Putamen (tissue), 1 donor: ENCODE measurements at regions not wholly inside any gene's neighbourhood (a gene's known extent, or its start where the extent isn't known, plus 50 kb on each side); places are given as distances from the start of the nearest gene placed in this dataset.
"Not testable (repeated sequence)": the region's sequence is repeated elsewhere in the genome, so short reads cannot be mapped to it uniquely, and the experiment has no call there.

Experiments used
- DNase-seq: peaks from one replicate; pipeline ENCODE4 v3.0.0-alpha.2; 2016; ENCODE audit warnings: low spot score

GRCh38 chrY:8151561-8151960 lies 1185.7 kb upstream of the TSPY4 start:
- no peak for DNase-seq

GRCh38 chrY:8128578-8128977 lies 1208.7 kb upstream of the TSPY4 start:
- no peak for DNase-seq

- no peak for DNase-seq
Observed at GRCh38 chrY:8125907-8126571, 1211.2 kb upstream of the TSPY4 start.

DNA sequence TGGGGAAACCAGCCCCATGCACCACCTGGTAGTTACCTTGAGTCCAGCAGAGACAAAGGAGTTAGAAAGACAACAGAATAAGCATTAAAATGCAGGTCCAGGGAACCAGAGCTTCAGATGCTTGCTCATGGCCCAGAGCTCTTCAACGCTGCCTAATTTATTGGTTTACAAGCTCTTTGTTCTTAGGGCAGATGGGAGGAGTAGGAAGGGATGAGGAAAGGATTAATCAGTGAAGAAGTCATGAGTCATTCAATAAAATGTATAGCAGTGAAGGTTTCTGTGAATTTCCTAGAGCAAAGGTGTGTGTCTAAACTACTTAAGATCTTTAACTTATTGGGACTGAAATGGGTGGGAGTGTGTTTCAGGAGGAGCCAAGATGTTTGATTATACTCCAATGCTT lies 1210.3 kb upstream of the AMELY start:
- no peak for DNase-seq

DNA sequence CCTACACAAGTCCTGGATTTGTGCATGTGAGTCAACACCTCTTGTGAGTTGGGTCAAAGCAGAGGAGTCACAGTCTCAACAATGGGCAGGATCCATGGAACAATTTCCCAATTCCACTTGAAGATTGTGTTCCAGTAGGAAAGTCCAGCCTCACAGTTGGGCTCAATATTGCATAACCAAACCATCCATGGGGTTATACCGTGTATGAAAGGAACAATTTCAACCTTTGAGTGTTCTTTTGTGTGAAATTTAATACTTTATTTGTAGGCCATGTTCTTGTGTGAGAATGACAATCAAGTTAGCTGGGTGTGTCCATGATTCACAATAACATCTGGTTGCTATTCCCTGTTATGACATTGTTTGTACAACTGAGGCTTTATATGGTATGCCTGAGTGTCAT lies 1182.9 kb upstream of the AMELY start:
- DNase-seq = no peak

DNA sequence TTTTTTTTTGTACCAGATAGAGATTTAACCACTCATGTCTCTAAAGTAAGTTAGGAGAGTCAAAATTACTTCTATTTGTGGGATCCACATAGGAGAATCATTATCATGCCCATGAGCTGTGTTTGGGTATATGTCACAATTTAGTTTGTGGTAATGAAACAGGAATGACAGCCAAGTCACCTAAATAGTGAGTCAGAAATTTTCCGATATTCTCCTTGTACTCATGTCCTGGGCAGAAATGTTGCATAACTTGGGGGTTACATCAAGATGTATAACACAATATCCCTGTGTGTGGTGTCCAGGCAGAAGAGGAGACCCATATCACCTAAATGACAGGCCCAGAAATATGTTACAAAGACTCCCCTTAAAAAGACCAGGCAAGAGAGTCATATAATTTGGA lies 1181.4 kb upstream of the AMELY start:
- DNase-seq = no peak

DNA sequence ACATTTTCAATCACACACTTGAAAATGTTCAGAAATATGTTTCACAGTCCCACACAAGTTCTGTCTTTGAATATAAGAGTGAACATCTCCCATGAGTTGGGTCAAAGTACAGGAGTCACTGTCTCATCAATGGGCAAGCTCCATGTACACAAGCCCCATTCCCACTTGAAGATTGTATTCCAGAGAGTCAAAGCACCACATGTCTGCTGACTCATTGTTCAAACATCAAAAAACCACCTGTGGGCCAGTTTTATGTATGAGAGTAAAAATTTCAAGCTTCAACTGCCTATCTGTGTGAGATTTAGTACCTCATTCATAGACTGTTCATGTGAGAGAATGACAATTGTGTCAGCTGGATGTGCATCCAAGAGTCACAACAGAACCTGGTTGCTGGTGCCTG lies 1174.4 kb upstream of the AMELY start:
- DNase-seq = no peak

GRCh38 chrY:8084192-8084591 lies 1172.6 kb upstream of the AMELY start:
- no peak for DNase-seq

GRCh38 chrY:8081151-8081550 lies 1169.6 kb upstream of the AMELY start:
- DNase-seq = no peak

GRCh38 chrY:8065220-8065619 lies 1153.7 kb upstream of the AMELY start:
- no peak for DNase-seq

GRCh38 chrY:8064500-8064899 lies 1152.9 kb upstream of the AMELY start:
- no peak for DNase-seq

- DNase-seq = no peak
Observed at GRCh38 chrY:8063973-8064372, 1152.4 kb upstream of the AMELY start.

- DNase-seq = no peak
Observed at GRCh38 chrY:8058613-8059012, 1147.1 kb upstream of the AMELY start.

DNA sequence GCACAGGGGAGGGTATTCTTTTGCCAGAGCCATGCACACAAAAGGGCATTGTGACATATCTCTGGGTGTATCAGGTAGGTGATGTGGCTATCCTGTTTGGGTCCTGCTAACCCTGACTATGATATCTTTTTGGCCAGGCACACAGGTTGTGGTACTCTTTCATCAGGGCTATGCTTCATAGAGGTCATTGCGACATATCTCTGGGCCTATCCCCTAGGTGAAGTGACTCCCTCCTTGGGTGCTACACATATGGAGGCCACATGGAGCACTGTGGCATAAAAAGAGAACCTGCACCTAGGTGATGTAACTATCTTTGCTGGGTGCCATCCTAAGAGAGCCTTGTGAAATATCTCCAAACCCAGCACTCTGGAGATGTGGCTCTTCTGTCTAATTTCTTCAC lies 1139.8 kb upstream of the AMELY start:
- no peak for DNase-seq

- no peak for DNase-seq
Observed at GRCh38 chrY:8041238-8041637, 1129.7 kb upstream of the AMELY start.

DNA sequence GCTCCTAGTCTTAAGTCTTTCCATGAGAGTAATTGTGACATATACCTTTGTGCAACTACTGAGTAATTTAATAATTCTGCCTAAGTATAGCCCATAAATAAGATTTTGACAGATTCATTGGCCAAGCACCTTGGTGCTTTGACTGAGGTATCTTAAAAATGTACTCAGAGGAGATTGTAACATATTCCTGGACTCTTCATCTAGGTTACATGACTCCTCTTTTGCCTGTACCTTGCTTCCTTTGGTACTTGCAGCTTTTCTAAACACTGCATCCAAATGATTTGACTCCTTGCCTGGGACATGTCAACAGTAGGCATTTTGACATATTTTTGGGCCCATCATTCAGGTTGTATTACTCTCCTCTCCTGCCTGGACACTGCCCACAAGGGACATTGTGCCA lies 1125.0 kb upstream of the AMELY start:
- DNase-seq = no peak

GRCh38 chrY:8035653-8036052 lies 1124.1 kb upstream of the AMELY start:
- no peak for DNase-seq

DNA sequence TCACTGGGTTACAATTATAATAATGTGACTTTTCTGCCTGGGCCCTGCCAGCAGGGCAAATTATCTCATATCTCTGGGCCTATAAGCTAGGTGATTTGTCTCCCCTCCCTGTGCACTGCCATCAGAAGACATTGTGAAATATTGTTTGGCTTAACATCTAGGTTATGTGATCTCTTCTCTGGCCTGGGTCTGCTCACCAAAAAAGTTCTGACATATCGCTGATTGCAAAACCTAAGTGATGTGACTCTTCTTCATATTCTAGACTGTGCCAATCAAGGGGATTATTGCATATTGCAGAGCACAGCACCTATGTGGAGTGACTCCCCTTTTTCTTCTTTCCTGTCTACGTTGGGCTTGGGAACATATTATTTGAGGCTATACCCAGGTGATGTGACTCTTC lies 1123.1 kb upstream of the AMELY start:
- no peak for DNase-seq

DNA sequence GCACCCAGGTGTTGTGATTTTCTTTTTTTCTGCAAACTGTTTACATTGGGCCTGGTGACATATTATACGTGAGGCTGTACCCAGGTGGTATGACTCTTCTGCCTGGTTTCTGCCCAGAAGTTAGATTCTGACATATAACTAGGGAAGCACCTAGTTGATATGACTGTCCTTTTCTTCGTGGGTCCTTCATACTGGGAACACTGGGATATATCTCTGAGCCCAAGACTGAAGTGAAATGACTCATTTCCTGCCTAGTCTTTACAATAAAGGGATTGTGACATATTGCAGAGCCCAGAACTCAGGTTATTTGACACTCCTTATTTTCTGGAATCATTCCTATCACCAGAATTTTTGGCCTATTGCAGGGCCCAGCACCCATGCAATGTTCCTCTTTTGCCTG lies 1121.6 kb upstream of the AMELY start:
- DNase-seq = no peak

GRCh38 chrY:8020540-8020939 lies 1109.0 kb upstream of the AMELY start:
- no peak for DNase-seq

GRCh38 chrY:8011515-8011914 lies 1100.0 kb upstream of the AMELY start:
- no peak for DNase-seq

DNA sequence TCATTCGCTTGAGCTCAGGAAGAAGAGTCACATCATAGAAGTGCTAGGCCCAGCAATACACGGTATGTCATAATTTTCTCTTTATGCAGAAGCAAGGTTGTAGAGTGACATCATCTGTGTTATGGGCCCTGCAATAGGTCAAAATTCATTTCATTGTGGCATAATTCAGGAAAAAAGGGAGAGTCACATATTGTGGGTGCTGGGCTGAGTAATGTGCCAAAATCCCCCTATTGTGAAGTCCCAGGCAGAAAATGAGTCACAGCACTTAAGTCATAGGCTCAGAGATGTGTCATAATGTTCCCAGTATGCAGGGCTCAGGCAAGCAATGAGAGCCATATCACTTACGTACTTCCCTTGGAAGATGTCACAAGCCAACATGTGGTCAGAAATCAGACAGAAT lies 1092.6 kb upstream of the AMELY start:
- no peak for DNase-seq

- no peak for DNase-seq
Observed at GRCh38 chrY:7996726-7997125, 1085.2 kb upstream of the AMELY start.

DNA sequence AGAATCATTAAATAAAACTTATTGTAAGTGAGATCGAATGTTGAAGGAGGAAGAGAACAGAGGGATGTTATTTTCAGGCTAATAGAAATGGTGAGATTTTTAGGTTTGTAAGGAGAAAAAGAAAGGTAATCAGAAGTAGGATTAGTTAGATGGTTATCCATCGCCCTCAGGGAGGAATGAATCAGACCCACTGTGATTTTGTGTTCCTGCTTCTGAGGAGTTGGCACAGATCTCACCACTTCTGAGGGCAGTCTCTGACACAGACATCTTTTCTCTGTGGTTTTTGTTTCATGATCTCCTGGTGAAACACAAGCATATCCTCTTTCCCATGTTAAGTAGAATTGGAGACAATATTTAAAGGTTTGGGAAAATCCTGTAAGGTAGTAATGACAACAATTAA lies 1083.2 kb upstream of the AMELY start:
- DNase-seq = not testable (repeated sequence)

GRCh38 chrY:7979770-7980169 lies 1068.2 kb upstream of the AMELY start:
- DNase-seq = no peak
